ENCODE measurements at regions not wholly inside any gene's neighbourhood (a gene's known extent, or its start where the extent isn't known, plus 50 kb on each side); places are given as distances from the start of the nearest gene placed in this dataset.

- no peak overlapping the region for H3K27ac Mint-ChIP-seq
- H3K9me3 ChIP-seq (ENCODE audit: control insufficient read depth, low read length, poor library complexity, severe bottlenecking), result no peaks in the 10 kb centered on the region
- H3K4me1 Mint-ChIP-seq, result no peaks in the 10 kb centered on the region
- H3K4me3 Mint-ChIP-seq, result no peak overlapping the region
- H3K36me3 Mint-ChIP-seq (ENCODE audit: low read depth), result no peaks in the 10 kb centered on the region
- no peak for DNase-seq
- H3K27me3 Mint-ChIP-seq, result no peaks in the 10 kb centered on the region
- no peak for ATAC-seq
These were observed 1231.6 kb upstream of the CDH9 start for GRCh38 chr5:28269978-28270377.

GRCh38 chr5:28265877-28266276, 1227.5 kb upstream of the CDH9 start:
- Mint-ChIP-seq H3K27me3 (no peaks in the 10 kb centered on the region), H3K27ac (no peak overlapping the region), H3K4me3 (no peak overlapping the region), H3K36me3 (ENCODE audit: low read depth) (no peaks in the 10 kb centered on the region), H3K4me1 (no peaks in the 10 kb centered on the region)
- DNase-seq (no peak), ATAC-seq (no peak)
- H3K9me3 ChIP-seq (ENCODE audit: control insufficient read depth, low read length, poor library complexity, severe bottlenecking), result peaks cover 3% of the 10 kb centered on the region

GRCh38 chr5:28254846-28255245, 1216.5 kb upstream of the CDH9 start:
- H3K36me3 Mint-ChIP-seq (ENCODE audit: low read depth), result no peaks in the 10 kb centered on the region
- no peaks in the 10 kb centered on the region for H3K9me3 ChIP-seq (ENCODE audit: control insufficient read depth, low read length, poor library complexity, severe bottlenecking)
- ATAC-seq, result no peak
- no peaks in the 10 kb centered on the region for H3K4me1 Mint-ChIP-seq
- no peak for DNase-seq
- no peaks in the 10 kb centered on the region for H3K27me3 Mint-ChIP-seq
- no peak overlapping the region for H3K27ac Mint-ChIP-seq
- no peak overlapping the region for H3K4me3 Mint-ChIP-seq

GRCh38 chr5:28253431-28253830, 1215.0 kb upstream of the CDH9 start:
- Mint-ChIP-seq H3K36me3 (ENCODE audit: low read depth) (no peaks in the 10 kb centered on the region), H3K4me3 (no peak overlapping the region), H3K27me3 (no peaks in the 10 kb centered on the region), H3K27ac (no peak overlapping the region), H3K4me1 (no peaks in the 10 kb centered on the region)
- no peaks in the 10 kb centered on the region for H3K9me3 ChIP-seq (ENCODE audit: control insufficient read depth, low read length, poor library complexity, severe bottlenecking)
- DNase-seq, result no peak
- ATAC-seq, result no peak

DNA sequence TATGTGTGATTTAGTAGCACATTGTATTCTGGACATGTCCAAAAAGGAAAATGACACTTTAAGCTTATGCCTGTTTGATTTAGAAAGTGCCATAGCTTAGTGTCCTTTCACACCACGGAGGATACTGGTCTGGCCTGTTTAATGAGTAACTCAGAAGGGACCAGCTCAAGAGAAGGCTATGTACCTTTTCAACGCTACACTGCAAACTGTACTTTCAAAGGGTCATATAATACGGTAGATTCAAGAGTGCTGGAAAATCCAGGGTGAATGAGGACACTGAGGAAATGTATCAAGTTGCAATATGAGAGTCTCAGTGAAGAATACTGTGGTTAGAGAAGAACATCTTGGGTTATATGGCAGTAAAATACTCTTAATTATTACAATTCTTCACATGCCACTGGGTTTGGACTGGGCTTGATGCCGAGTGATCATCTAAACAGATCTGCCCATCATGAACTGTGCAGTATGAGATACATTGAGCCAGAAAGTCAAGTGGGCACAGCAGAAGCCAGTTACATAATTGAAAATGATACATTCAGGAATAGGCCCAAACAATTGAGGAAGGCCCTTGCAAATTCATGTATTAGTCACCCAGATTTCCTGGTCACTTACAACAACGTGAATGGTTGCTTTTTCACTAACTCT, 1211.5 kb upstream of the CDH9 start:
- H3K27me3 Mint-ChIP-seq, result no peaks in the 10 kb centered on the region
- no peaks in the 10 kb centered on the region for H3K4me1 Mint-ChIP-seq
- H3K4me3 Mint-ChIP-seq, result no peak overlapping the region
- no peaks in the 10 kb centered on the region for H3K9me3 ChIP-seq (ENCODE audit: control insufficient read depth, low read length, poor library complexity, severe bottlenecking)
- DNase-seq, result no peak
- ATAC-seq, result no peak
- no peak overlapping the region for H3K27ac Mint-ChIP-seq
- H3K36me3 Mint-ChIP-seq (ENCODE audit: low read depth), result no peaks in the 10 kb centered on the region

DNA sequence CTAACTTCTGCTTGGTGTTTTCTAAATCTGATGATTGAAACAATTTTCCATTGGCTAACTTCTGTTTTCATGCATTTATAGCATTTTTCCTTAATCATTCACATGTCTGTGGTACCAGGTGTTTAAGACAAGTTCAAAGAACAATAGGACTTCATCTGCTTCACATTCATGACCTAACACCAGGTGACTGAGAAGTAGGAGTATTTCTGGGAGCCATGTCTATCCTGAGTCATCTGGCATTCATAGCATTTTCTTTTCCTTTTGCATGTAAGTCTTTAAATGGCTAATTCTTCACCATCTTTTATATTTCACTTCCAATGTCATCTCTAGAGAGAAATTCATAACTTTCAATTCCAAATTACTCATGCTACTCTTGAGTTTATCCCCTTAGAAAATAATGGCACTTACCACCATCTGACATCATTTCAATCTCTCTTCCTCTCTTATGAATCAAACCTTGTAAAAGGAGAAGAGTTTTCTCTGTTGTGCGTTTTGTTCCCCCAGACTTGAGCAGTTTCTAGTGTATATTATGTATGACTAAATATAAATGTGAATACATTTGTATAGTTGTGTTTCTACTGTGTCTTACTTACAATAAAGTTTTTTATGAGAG, 1196.1 kb upstream of the CDH9 start:
- no peak for ATAC-seq
- no peaks in the 10 kb centered on the region for H3K4me1 Mint-ChIP-seq
- no peaks in the 10 kb centered on the region for H3K36me3 Mint-ChIP-seq (ENCODE audit: low read depth)
- no peaks in the 10 kb centered on the region for H3K27me3 Mint-ChIP-seq
- H3K4me3 Mint-ChIP-seq, result no peak overlapping the region
- no peaks in the 10 kb centered on the region for H3K9me3 ChIP-seq (ENCODE audit: control insufficient read depth, low read length, poor library complexity, severe bottlenecking)
- no peak overlapping the region for H3K27ac Mint-ChIP-seq
- DNase-seq, result no peak

GRCh38 chr5:28226407-28226806, 1188.0 kb upstream of the CDH9 start:
- Mint-ChIP-seq H3K27ac (no peak overlapping the region), H3K27me3 (no peaks in the 10 kb centered on the region), H3K36me3 (ENCODE audit: low read depth) (no peaks in the 10 kb centered on the region), H3K4me3 (no peak overlapping the region), H3K4me1 (no peaks in the 10 kb centered on the region)
- H3K9me3 ChIP-seq (ENCODE audit: control insufficient read depth, low read length, poor library complexity, severe bottlenecking), result no peaks in the 10 kb centered on the region
- no peak for DNase-seq
- no peak for ATAC-seq

- H3K9me3 ChIP-seq (ENCODE audit: control insufficient read depth, low read length, poor library complexity, severe bottlenecking), result no peaks in the 10 kb centered on the region
- H3K4me1 Mint-ChIP-seq, result no peaks in the 10 kb centered on the region
- no peak overlapping the region for H3K4me3 Mint-ChIP-seq
- DNase-seq, result no peak
- H3K27me3 Mint-ChIP-seq, result no peaks in the 10 kb centered on the region
- H3K27ac Mint-ChIP-seq, result no peak overlapping the region
- no peak for ATAC-seq
- no peaks in the 10 kb centered on the region for H3K36me3 Mint-ChIP-seq (ENCODE audit: low read depth)
These were observed 1181.2 kb upstream of the CDH9 start for GRCh38 chr5:28219539-28219938.

DNA sequence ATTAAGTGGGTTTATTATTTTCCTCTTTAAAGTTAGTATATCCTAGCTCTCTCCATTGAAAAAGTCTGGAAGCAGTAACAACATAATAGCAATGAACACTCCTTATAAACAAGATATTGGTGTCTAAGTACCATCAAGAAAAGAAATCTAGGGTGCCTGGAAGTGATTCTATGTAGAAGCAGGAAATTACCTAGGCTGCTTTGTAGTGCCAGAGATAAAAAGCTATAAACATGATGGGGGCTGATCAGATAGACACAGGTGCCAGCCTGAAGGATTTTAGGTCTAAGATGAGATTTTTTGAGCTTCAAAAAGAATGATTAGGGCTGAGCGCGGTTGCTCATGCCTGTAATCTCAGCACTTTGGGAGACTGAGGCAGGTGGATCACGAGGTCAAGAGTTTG, 1179.3 kb upstream of the CDH9 start:
- DNase-seq (no peak), ATAC-seq (peak; percentile 51)
- H3K36me3 Mint-ChIP-seq (ENCODE audit: low read depth), result no peaks in the 10 kb centered on the region
- H3K9me3 ChIP-seq (ENCODE audit: control insufficient read depth, low read length, poor library complexity, severe bottlenecking), result no peaks in the 10 kb centered on the region
- H3K27me3 Mint-ChIP-seq, result no peaks in the 10 kb centered on the region
- peaks cover 2% of the 10 kb centered on the region for H3K4me1 Mint-ChIP-seq
- H3K27ac Mint-ChIP-seq, result no peak overlapping the region
- H3K4me3 Mint-ChIP-seq, result no peak overlapping the region

DNA sequence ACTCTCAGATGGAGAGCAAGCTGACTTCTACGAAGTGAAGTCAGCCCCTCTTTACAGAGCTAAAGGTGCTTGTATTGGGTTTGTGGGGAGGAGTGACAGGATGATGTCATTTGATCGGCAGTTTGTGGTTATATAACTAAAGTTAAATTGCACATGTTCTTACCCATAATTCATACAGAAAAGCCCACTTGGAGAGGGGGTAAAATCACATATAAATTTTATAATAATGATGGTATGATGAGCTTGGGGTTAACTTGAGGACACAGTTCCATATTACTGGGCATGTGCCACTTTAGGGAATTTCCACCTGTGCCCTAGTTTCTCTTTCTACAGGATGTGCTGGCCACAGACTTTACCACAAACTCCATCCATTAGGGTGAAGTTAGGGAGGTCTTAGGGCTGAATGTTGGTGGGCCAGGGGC, 1178.6 kb upstream of the CDH9 start:
- ATAC-seq, result peak; percentile 74
- no peaks in the 10 kb centered on the region for H3K9me3 ChIP-seq (ENCODE audit: control insufficient read depth, low read length, poor library complexity, severe bottlenecking)
- H3K36me3 Mint-ChIP-seq (ENCODE audit: low read depth), result no peaks in the 10 kb centered on the region
- H3K27ac Mint-ChIP-seq, result peak overlapping the region; percentile 60
- no peak for DNase-seq
- no peaks in the 10 kb centered on the region for H3K27me3 Mint-ChIP-seq
- H3K4me1 Mint-ChIP-seq, result peaks cover 2% of the 10 kb centered on the region
- no peak overlapping the region for H3K4me3 Mint-ChIP-seq

- peaks cover 2% of the 10 kb centered on the region for H3K4me1 Mint-ChIP-seq
- ATAC-seq, result no peak
- no peak overlapping the region for H3K4me3 Mint-ChIP-seq
- no peaks in the 10 kb centered on the region for H3K36me3 Mint-ChIP-seq (ENCODE audit: low read depth)
- H3K9me3 ChIP-seq (ENCODE audit: control insufficient read depth, low read length, poor library complexity, severe bottlenecking), result no peaks in the 10 kb centered on the region
- no peak overlapping the region for H3K27ac Mint-ChIP-seq
- no peak for DNase-seq
- no peaks in the 10 kb centered on the region for H3K27me3 Mint-ChIP-seq
These were observed 1176.7 kb upstream of the CDH9 start for GRCh38 chr5:28215091-28215490.

- Mint-ChIP-seq H3K27me3 (no peaks in the 10 kb centered on the region), H3K4me3 (no peak overlapping the region), H3K36me3 (ENCODE audit: low read depth) (no peaks in the 10 kb centered on the region), H3K4me1 (peaks cover 2% of the 10 kb centered on the region), H3K27ac (no peak overlapping the region)
- ATAC-seq, result no peak
- H3K9me3 ChIP-seq (ENCODE audit: control insufficient read depth, low read length, poor library complexity, severe bottlenecking), result no peaks in the 10 kb centered on the region
- no peak for DNase-seq
These were observed 1175.9 kb upstream of the CDH9 start for GRCh38 chr5:28214292-28214691.

GRCh38 chr5:28208356-28208755, 1170.0 kb upstream of the CDH9 start:
- Mint-ChIP-seq H3K4me1 (no peaks in the 10 kb centered on the region), H3K27me3 (no peaks in the 10 kb centered on the region), H3K36me3 (ENCODE audit: low read depth) (no peaks in the 10 kb centered on the region), H3K27ac (no peak overlapping the region), H3K4me3 (no peak overlapping the region)
- no peak for ATAC-seq
- H3K9me3 ChIP-seq (ENCODE audit: control insufficient read depth, low read length, poor library complexity, severe bottlenecking), result no peaks in the 10 kb centered on the region
- no peak for DNase-seq

DNA sequence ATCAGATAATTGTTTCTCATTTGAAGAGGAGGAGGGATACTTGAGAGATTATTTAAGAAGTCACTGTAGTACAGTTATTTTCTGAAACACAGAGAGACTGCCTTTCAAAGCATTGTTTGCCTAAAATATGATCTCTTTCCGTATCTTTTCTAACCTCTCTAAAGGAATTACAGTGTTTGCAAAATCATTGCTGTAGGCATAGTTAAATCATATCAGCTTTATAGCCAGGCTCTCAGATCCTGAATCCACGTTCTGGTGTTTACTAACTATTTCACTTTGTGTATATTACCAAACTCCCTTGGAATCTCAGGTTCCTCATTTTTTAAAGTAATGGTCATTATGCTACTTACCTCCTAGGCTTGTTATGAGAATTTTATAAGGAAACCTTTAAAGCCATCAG, 1151.6 kb upstream of the CDH9 start:
- H3K27me3 Mint-ChIP-seq, result no peaks in the 10 kb centered on the region
- DNase-seq (no peak), ATAC-seq (no peak)
- no peak overlapping the region for H3K4me3 Mint-ChIP-seq
- H3K9me3 ChIP-seq (ENCODE audit: control insufficient read depth, low read length, poor library complexity, severe bottlenecking), result no peaks in the 10 kb centered on the region
- no peak overlapping the region for H3K27ac Mint-ChIP-seq
- no peaks in the 10 kb centered on the region for H3K36me3 Mint-ChIP-seq (ENCODE audit: low read depth)
- H3K4me1 Mint-ChIP-seq, result no peaks in the 10 kb centered on the region
